ENCODE measurements at regions not wholly inside any gene's neighbourhood (a gene's known extent, or its start where the extent isn't known, plus 50 kb on each side); places are given as distances from the start of the nearest gene placed in this dataset.

DNA sequence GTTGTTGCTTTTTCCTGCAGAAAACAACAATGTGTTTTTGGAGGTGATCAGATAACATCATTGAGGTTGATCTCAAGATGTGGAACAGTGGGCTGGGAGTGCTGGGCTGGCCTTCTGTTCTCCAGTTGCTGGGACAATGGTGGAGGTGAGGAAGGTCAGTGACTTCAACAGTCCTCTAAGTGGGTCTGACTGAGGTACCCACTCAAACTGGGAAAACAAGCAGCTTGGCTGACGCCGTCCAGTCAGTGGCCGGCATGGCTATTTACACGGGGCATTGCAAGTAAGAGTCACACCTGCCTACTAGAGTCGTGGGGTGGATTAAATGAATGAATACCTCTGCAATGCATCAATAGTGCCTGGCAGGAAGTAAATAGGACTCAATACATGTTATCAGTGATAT is 386.7 kb upstream of the ZFHX3 start:
- no peaks in the 10 kb centered on the region for H3K9me3 ChIP-seq (ENCODE audit: low read length)

GRCh38 chr16:73433731-73434307 is 385.9 kb upstream of the ZFHX3 start:
- no peaks in the 10 kb centered on the region for H3K79me2 ChIP-seq (ENCODE audit: insufficient read depth, low read depth, low read length)
- H3K4me3 ChIP-seq (ENCODE audit: low read depth, low read length, poor library complexity, severe bottlenecking): no peak overlapping the region
- CTCF ChIA-PET (ENCODE audit: unreplicated experiment): no interaction called here
- intact Hi-C loops (cut with micrococcal nuclease; ENCODE audit: unreplicated experiment): no loop called here
- BruUV-seq (replicated peaks): no TSS peak
- H4K20me1 ChIP-seq (ENCODE audit: insufficient read depth, low read length): no peaks in the 10 kb centered on the region
- no peaks in the 10 kb centered on the region for H3K9me2 ChIP-seq (ENCODE audit: insufficient read depth, low read length)
- no peak overlapping the region for H3K4me2 ChIP-seq (ENCODE audit: low read length)
- H3K36me3 ChIP-seq (ENCODE audit: insufficient read depth, low read length): no peaks in the 10 kb centered on the region
- POLR2A ChIA-PET: no interaction called here
- H2AFZ ChIP-seq (ENCODE audit: low read length): no peak overlapping the region
- no peaks in the 10 kb centered on the region for H3K4me1 ChIP-seq (ENCODE audit: insufficient read depth, low read length, poor library complexity, severe bottlenecking)
- H3K27ac ChIP-seq (ENCODE audit: low read depth, low read length, poor library complexity, severe bottlenecking): no peak overlapping the region
- no peak for DNase-seq (ENCODE audit: low spot score)
- no peaks in the 10 kb centered on the region for H3K9me3 ChIP-seq (ENCODE audit: low read length)
- no peak for TF ChIP-seq EZH2phosphoT487 (IDR thresholded peaks at IDR 0.05; ENCODE audit: borderline replicate concordance, low read depth, low read length)
- TF ChIP-seq, protein P1, sequence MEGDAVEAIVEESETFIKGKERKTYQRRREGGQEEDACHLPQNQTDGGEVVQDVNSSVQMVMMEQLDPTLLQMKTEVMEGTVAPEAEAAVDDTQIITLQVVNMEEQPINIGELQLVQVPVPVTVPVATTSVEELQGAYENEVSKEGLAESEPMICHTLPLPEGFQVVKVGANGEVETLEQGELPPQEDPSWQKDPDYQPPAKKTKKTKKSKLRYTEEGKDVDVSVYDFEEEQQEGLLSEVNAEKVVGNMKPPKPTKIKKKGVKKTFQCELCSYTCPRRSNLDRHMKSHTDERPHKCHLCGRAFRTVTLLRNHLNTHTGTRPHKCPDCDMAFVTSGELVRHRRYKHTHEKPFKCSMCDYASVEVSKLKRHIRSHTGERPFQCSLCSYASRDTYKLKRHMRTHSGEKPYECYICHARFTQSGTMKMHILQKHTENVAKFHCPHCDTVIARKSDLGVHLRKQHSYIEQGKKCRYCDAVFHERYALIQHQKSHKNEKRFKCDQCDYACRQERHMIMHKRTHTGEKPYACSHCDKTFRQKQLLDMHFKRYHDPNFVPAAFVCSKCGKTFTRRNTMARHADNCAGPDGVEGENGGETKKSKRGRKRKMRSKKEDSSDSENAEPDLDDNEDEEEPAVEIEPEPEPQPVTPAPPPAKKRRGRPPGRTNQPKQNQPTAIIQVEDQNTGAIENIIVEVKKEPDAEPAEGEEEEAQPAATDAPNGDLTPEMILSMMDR (conservative IDR thresholded peaks at IDR 0.05; ENCODE audit: low read length): no peak

More for the DNA sequence above, 386.7 kb upstream of the ZFHX3 start:
- Histone ChIP-seq H3K79me2 (ENCODE audit: insufficient read depth, low read depth, low read length) (no peaks in the 10 kb centered on the region), H3K4me2 (ENCODE audit: low read length) (no peak overlapping the region), H3K9me2 (ENCODE audit: insufficient read depth, low read length) (no peaks in the 10 kb centered on the region), H3K4me3 (ENCODE audit: low read depth, low read length, poor library complexity, severe bottlenecking) (no peak overlapping the region), H4K20me1 (ENCODE audit: insufficient read depth, low read length) (no peaks in the 10 kb centered on the region), H3K36me3 (ENCODE audit: insufficient read depth, low read length) (no peaks in the 10 kb centered on the region), H3K4me1 (ENCODE audit: insufficient read depth, low read length, poor library complexity, severe bottlenecking) (no peaks in the 10 kb centered on the region), H2AFZ (ENCODE audit: low read length) (no peak overlapping the region), H3K27ac (ENCODE audit: low read depth, low read length, poor library complexity, severe bottlenecking) (no peak overlapping the region)
- ChIA-PET CTCF (ENCODE audit: unreplicated experiment) (no interaction called here), POLR2A (no interaction called here)
- intact Hi-C loops (cut with micrococcal nuclease; ENCODE audit: unreplicated experiment): no loop called here
- TF ChIP-seq EZH2phosphoT487 (IDR thresholded peaks at IDR 0.05; ENCODE audit: borderline replicate concordance, low read depth, low read length): no peak
- TF ChIP-seq, protein P1 (conservative IDR thresholded peaks at IDR 0.05; ENCODE audit: low read length): no peak
- DNase-seq (ENCODE audit: low spot score): no peak
- BruUV-seq (replicated peaks): no TSS peak

DNA sequence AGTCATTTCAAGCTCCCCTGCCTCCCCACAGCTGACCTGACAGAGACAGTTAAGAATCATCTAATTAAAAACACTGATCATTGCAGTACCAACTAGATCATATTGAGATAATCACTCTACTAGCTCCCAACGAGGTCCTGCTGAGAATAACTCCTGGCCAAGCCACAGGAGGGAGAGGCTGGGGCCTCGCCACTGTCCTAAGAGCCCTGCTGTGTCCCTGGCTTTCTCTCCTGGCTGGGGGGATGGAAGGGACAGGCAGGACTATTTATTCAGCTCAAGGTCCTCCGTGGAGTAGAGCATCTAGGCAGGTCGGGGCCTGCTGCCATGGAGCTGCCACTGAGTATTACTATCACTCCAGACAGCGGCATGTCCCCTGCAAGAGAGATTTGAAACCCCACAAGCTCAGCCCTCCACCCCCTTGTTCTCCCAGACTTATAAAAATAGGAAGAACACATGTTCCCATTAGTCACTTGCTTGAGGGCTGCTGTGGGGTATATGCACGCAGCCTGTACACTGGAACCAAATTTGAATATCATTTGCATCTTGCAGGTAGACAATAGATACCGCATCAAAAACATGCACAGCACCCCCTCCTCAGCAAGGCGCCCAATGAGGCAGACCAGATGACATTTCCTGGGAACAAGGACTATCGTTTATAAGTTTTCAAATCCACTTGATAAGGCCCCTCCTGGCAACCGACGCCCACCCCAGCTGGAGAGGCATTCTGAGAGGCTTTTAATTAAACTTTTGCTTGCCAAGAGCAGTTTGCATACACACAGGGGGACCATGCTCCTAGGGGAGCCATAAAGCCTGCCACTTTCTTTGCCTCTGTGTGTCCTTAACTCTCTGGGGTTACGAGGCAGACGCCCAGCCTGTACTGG is 385.2 kb upstream of the ZFHX3 start:
- H3K36me3 ChIP-seq (ENCODE audit: insufficient read depth, low read length): no peaks in the 10 kb centered on the region
- BruUV-seq (replicated peaks): no TSS peak
- no peak overlapping the region for H3K27ac ChIP-seq (ENCODE audit: low read depth, low read length, poor library complexity, severe bottlenecking)
- no peak for TF ChIP-seq EZH2phosphoT487 (IDR thresholded peaks at IDR 0.05; ENCODE audit: borderline replicate concordance, low read depth, low read length)
- TF ChIP-seq, protein P1 (conservative IDR thresholded peaks at IDR 0.05; ENCODE audit: low read length): no peak
- intact Hi-C loops (cut with micrococcal nuclease; ENCODE audit: unreplicated experiment): no loop called here
- POLR2A ChIA-PET: interaction anchor here (0.5 to 0.6 kb wide), 2 partner anchors 418 to 878 kb away, joined by 3 to 4 read pairs; no protein-coding TSS in a partner anchor
- H3K9me2 ChIP-seq (ENCODE audit: insufficient read depth, low read length): no peaks in the 10 kb centered on the region
- no peak overlapping the region for H3K4me2 ChIP-seq (ENCODE audit: low read length)
- H2AFZ ChIP-seq (ENCODE audit: low read length): no peak overlapping the region
- no peak overlapping the region for H3K4me3 ChIP-seq (ENCODE audit: low read depth, low read length, poor library complexity, severe bottlenecking)
- no peak for DNase-seq (ENCODE audit: low spot score)
- CTCF ChIA-PET (ENCODE audit: unreplicated experiment): no interaction called here
- H3K79me2 ChIP-seq (ENCODE audit: insufficient read depth, low read depth, low read length): no peaks in the 10 kb centered on the region
- no peaks in the 10 kb centered on the region for H3K4me1 ChIP-seq (ENCODE audit: insufficient read depth, low read length, poor library complexity, severe bottlenecking)
- no peaks in the 10 kb centered on the region for H3K9me3 ChIP-seq (ENCODE audit: low read length)
- no peaks in the 10 kb centered on the region for H4K20me1 ChIP-seq (ENCODE audit: insufficient read depth, low read length)

Data from OCI-LY7 (cell line).